Putamen (tissue), 1 donor: ENCODE measurements at regions not wholly inside any gene's neighbourhood (a gene's known extent, or its start where the extent isn't known, plus 50 kb on each side); places are given as distances from the start of the nearest gene placed in this dataset.

Experiments used
- DNase-seq: peaks from one replicate; pipeline ENCODE4 v3.0.0-alpha.2; 2016; ENCODE audit warnings: low spot score

DNA sequence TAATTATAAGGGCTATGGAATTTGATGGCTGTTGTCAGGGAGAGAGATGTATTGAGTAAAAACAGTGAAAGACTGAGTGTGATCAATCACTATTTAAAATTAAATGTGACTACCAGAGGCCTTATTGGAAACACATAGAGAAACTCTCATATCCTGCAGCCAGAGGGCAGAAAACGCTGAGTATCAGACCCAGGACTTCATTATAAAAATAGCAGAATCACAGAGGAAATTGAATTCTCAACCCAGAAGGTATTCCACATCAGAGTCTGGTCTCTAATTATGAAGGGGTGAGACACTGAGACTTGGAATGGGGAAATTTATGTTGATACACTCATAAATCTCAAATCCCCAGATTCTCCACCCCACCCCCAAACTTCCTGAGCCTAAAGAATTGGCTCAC is 69.5 kb upstream of the IL6 start:
- DNase-seq = no peak

DNA sequence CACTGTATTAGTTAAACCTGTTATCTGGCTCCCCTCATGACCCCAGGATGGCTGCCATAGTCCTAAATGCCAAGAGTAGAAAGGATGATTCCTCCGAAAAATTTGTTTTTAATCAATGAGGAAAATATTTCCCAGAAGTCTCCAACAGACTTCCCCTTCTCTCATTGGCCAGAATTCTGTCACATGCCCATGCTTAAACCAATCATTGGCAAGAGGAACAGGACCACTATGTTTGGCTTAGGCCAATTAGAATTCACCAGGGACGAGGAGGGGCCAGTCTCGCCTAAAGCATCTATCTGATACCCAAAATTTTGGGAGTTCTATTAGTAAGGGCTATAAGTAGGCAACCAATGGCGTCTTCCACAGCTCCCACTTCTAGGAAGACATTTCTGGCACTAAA is 71.2 kb upstream of the IL6 start:
- DNase-seq = no peak

DNA sequence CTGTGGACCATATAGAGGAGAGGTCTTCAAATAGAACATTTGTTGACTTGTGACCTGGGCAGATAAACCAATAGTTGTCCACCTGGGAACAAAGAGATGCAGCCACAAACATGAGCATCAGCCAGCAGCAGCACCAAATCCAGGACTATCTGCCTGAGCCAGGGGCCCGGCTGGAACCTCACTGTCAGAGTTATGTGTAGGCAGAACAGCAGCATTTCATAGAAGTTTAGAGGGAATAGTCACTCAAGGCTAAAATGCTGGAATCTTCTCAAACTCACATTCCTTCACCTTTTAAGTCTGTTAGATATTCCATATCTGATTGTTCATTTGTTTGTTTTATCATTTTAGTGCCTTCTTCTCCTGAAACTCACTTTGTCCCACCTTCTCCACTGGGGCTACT is 72.2 kb upstream of the IL6 start:
- no peak for DNase-seq

DNA sequence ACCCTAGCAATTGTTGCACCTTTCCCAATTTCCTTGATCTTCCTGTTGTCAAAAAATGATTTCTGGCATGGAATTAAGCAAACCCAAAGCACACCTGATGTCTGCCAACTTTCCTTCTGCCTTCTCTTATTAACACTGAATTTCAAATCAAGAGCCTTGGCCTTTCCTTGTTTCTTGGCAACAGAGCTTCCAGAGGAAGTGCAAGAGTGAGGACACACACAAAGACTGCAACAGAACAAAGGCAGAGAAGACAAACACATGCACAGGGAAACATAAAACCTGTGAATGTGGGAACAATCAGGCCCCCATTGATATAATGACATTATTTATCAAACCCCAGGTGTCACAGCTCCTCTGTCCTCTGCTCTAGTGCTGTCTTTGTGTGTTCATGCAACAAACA is 73.0 kb upstream of the IL6 start:
- no peak for DNase-seq

DNA sequence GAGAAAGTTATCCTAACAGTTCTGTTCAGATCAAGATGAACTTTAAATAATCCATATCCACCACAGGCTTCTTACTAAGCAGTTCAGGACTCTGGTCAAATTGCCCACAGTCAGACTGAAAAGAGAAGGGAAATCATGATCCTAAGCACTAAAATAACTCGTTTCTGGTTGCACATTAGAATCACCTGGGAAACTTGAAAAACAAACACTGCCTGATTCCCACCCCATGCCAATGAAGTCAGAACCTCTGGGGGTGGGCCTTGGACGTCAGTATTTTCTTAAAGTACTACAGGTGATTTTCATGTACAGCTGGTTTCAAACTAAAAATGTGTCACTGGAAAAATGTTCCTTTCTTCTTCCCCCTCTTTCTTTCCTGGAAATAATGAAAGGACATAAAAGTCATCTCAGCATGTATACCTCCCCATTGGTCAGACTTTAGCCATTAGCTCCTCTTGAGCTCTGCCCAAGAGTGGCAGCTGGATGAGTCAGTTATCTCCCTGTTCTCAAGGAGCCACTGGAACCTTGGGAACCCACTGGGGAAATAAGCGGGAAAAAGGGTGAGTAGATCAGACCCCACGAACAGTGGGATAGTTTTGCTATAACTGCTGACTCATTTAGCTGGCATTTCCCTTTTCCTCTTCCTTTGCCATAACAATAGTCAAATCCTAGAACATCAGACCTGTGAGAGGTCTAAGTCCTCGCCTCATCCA is 75.3 kb upstream of the IL6 start:
- DNase-seq = no peak

DNA sequence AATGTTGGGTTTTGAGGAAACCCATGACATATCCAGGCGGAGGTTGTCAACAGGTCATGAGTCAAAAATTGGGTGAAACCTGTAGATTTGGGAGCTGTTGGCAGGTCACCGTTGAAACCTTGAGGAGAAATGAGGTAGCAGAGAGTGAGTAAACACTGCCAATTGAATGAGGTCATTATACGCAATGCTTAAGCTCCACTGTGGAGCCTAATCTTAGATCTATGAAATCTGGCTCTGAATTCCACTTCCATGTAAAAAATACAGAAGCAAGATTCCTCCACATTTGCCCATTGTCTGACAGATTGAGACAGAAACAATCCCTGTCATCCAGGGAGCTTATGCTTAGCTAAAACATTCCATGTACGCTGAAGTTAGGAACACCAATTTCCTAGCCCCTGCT is 76.0 kb upstream of the IL6 start:
- no peak for DNase-seq

DNA sequence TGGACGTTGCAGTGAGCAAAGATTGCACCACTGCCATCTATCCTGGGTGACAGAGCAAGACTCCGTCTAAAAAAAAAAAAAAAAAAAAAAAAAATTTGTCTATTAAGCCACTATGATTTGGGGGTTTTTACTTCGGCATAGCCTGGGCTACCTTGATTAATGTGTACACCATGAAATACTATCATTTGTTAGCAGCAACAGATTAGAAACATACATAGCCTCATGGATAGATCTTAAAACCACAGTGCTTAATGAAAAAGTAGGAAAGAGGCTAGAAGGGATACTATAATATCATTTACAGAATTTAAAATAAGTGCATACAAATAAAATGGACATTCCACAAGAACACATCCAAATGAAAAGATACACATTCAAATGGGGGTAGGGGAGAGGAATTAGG is 77.3 kb upstream of the IL6 start:
- no peak for DNase-seq

- no peak for DNase-seq
Observed at GRCh38 chr7:22647451-22648257, 79.3 kb upstream of the IL6 start.

- DNase-seq = no peak
Observed at GRCh38 chr7:22645418-22646181, 81.4 kb upstream of the IL6 start.

- DNase-seq = no peak
Observed at GRCh38 chr7:22642454-22642853, 84.5 kb upstream of the IL6 start.

- DNase-seq = no peak
Observed at GRCh38 chr7:22640269-22640668, 86.7 kb upstream of the IL6 start.

- no peak for DNase-seq
Observed at GRCh38 chr7:22639396-22639795, 87.6 kb upstream of the IL6 start.

- no peak for DNase-seq
Observed at GRCh38 chr7:22635349-22635748, 91.7 kb upstream of the IL6 start.

GRCh38 chr7:22633954-22634474 is 93.0 kb upstream of the IL6 start:
- DNase-seq = no peak

DNA sequence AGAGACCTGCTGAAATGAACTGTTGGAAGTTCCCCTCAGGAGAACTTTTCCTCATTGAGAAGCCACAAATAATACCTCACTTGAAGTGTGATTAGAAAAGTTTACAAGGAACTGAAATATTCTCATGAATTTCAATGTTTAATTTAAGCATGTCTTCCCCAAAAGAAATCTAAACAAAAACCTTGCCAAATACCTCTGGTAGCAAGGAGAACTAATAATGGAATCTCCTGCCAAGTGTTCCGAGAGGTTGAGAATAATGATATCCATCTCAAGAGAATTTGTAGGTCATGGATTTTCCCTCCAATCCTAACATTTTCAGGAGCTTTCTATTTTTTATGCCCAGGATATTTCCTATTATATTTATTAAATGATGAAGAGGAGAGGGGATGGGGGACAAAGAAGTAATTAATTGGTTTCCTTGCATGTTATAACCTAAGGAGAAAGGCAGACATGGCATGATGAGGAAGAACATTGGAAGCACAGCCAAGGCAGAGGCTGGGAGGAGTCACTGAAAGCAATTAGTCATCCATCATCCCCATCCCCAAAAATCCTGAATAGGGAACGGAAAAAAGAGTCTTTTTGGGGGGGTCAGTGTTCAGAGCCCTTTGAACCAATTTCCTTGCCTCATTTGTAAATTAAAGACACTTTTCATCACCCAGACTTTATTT is 93.6 kb upstream of the IL6 start:
- DNase-seq = no peak

DNA sequence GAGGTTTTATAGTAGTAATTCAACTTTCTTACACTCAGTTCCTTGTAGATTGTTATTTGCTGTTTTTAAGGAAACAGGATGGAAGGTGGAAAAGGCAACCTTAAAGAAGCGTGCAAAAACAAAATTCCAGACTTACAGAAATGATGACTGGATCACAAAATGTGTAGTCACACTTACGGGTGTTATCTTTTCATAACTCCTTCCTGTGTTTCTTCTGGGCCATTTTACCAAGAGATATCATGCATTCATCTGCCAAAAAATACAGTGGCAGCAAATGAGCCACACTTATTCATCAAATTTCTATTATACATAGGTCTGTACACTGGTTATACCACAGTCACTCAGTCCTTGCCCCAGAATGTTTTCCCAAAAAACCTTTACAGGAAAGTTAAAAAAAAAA is 94.3 kb upstream of the IL6 start:
- no peak for DNase-seq

DNA sequence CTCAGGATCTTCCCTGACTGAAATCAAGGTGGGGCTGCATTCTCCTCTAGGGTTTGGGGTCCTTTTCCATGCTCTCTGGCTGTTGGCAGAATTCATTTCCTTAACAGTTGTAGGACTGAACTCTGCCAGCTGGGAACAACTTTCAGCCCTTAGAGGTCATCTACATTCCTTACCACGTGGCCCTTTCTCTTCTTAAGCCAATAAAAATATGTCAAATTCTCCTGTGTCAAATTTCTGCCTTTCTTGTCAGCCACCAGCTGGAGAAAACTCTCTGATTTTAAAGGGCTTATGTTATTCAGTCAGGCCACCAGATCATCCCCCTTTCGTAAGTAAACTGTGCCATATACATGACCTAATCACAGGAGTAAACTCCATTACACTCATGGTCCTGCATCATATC is 95.3 kb upstream of the IL6 start:
- DNase-seq = no peak

DNA sequence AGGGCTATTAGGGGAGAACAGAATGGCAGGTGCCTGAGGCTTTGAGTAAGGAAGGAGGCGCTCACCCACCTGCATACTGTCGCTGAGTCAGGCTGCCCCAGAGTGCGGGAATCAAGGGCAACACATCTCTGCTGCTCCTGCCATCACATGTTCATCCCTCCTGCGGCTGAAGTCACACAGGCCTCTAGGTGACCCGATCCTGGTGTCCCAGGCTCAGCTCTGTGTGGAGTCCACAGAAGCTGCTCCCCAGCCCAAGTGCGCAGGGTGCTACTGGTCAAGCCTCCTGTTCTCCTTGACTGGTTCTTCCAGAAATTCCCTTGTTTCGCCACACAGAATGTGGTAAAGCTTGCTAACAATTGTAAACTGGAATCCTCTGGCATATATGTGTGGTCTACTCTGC is 96.9 kb upstream of the IL6 start:
- no peak for DNase-seq

DNA sequence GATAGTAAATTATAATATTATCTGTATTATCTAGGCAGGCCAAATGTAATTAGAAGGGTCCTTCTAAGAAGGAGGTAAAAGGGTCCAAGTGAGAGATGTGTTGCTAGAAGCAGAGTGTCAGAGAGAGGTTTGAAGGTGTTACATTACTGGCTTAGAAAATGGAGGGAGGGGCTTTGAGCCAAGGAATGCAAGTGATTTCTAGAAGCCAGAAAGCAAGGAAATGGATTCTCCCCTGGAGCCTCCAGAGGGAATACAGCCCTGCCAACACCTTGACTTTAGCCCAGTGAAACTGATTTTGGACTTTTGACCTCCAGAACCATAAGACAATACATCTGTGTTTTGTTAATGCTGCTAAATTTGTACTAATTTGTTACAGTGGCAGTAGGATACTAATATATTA is 97.9 kb upstream of the IL6 start:
- no peak for DNase-seq

DNA sequence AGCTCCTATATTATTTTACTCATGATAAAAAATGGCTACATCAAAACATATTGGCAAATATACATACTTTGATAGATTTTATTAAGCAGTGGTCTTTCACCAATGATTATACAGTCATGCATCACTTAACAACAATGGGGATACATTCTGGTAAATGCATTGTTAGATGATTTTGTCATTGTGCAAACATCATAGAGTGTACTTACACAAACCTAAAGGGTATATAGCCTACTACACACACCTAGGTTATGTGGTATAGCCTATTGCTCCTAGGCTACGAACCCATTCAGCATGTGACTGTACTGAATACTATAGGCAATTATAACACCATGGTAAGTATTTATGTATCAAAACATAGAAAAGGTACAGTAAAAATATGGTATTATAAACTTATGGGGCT is 98.9 kb upstream of the IL6 start:
- no peak for DNase-seq

DNA sequence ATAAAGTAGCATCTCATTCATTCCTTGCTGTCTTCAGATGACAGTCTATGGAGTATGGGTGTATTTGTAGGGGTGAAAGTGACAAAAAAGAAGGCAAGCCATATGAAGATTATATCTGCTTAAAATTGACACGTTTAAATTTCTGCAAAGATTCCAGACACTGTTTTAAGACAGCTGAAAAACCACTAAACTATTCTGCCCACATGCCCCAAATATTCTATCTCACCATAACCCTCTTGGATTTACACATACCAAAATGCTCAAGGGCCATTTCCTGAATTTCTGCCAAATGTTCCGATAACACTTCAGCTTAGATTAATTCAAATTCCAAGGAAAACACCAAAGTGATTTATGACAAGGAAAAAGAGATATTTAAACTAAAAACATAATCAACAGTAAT is 99.9 kb upstream of the IL6 start:
- DNase-seq = no peak

DNA sequence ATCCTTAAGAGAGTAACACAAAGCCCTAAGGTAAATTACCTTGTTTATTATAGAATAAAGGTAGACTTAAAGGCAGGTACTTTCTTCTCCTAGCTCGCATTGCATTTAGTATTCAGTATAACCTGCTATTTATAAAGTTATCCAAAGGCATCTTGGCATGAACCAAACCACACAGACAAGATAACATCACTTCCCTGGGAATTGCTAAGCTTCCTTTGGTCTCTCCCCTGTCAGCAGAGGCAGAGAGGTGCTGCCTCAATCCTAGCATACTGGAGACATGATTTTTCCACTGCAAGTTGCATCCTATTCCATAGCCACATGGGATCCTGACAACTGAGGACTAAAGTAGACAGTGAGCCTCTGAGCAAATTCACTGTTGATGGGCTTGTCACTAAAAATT is 101.7 kb upstream of the IL6 start:
- no peak for DNase-seq
